HepG2 (cell line): ENCODE measurements at regions not wholly inside any gene's neighbourhood (a gene's known extent, or its start where the extent isn't known, plus 50 kb on each side); places are given as distances from the start of the nearest gene placed in this dataset.

Experiments
- ATAC-seq: fragments of 200-7000 bp; cut with Tn5 transposase; 3 replicates; pipeline ENCODE4 v1.9.1; 2020; ENCODE audit warnings: mild to moderate bottlenecking, moderate library complexity
- BruUV-seq: library from RNA; stranded (reverse); fragments of 400-500 nt; replicated peaks from 2 replicates; lab custom pipeline; 2021; lab: Mats Ljungman, UMichigan
- CTCF ChIA-PET: fragments of 300-600 bp; formaldehyde crosslinking; extraction: SDS; loops from one replicate; lab custom pipeline; 2021; ENCODE audit warnings: low total read pairs, inconsistent platforms, low intra/inter-chr PET ratio; lab: Yijun Ruan, JAX
- POLR2A ChIA-PET: fragments of 350-600 bp; sonication (Branson Sonifier 250); formaldehyde crosslinking; loops from one replicate; lab custom pipeline; 2020; ENCODE audit warnings: antibody characterized with exemption, inconsistent platforms; lab: Yijun Ruan, JAX
- DNase-seq: peaks from one replicate; pipeline ENCODE4 v3.0.0-alpha.2; 2015; ENCODE audit warnings: low spot score
- FAIRE-seq: peaks from 3 replicates; lab custom pipeline; 2011; peaks lifted over from hg19 to GRCh38; lab: Jason Lieb, UNC
- H2AFZ ChIP-seq: one replicate; pipeline ENCODE4 v1.6.1; 2011; ENCODE audit warnings: low read length, inconsistent platforms
- H3K27ac ChIP-seq: fragments of 300-600 bp; 3 replicates; pipeline ENCODE4 v1.8.0; 2011; ENCODE audit warnings: mixed run types, mild to moderate bottlenecking, mixed read lengths, low read length, inconsistent platforms; ENCODE audit not compliant: insufficient read depth; ENCODE audit errors: extremely low read length
- H3K27me3 ChIP-seq, 2 experiments: fragments of 200-600 bp in 1 of 2; 2 replicates in 1 of 2; 3 replicates in 1 of 2; pipeline versions ENCODE4 v1.6.0 to v1.8.0; 2011; ENCODE audit warnings: low read length in 2 of 2, mild to moderate bottlenecking in 2 of 2, moderate library complexity in 2 of 2, inconsistent platforms in 1 of 2; ENCODE audit not compliant: insufficient read depth in 2 of 2, control insufficient read depth in 1 of 2
- H3K36me3 ChIP-seq, 2 experiments: fragments of 200-600 bp in 1 of 2; replicated peaks in 1 of 2; 2 replicates in 1 of 2; 3 replicates in 1 of 2; pipeline versions ENCODE4 v1.5.1 to v1.8.0; 2011; ENCODE audit warnings: low read length in 2 of 2, inconsistent platforms in 1 of 2; ENCODE audit not compliant: insufficient read depth in 2 of 2, control insufficient read depth in 1 of 2
- H3K4me1 ChIP-seq: 2 replicates; pipeline ENCODE4 v1.5.1; 2012; ENCODE audit warnings: low read length, inconsistent platforms; ENCODE audit not compliant: insufficient read depth
- H3K4me2 ChIP-seq: 2 replicates; pipeline ENCODE4 v1.6.0; 2011; ENCODE audit warnings: low read depth, low read length, inconsistent platforms
- H3K4me3 ChIP-seq, 3 experiments: fragments of 200-600 bp in 1 of 3; sonication (generic), shearing (Covaris generic) in 1 of 3; replicated peaks in 1 of 3; 2 replicates each; pipeline ENCODE4 v1.5.1; 2011 to 2016; ENCODE audit warnings: low read length in 3 of 3, inconsistent platforms in 2 of 3, low read depth in 2 of 3, mild to moderate bottlenecking in 2 of 3, control low read depth in 1 of 3, mixed read lengths in 1 of 3; ENCODE audit not compliant: insufficient read depth in 1 of 3
- H3K79me2 ChIP-seq: one replicate; pipeline ENCODE4 v1.6.1; 2011; ENCODE audit warnings: low read length, inconsistent platforms; ENCODE audit not compliant: insufficient read depth
- H3K9ac ChIP-seq: 2 replicates; pipeline ENCODE4 v1.6.0; 2011; ENCODE audit warnings: mild to moderate bottlenecking, low read depth, low read length, inconsistent platforms; ENCODE audit not compliant: insufficient read depth
- H3K9me3 ChIP-seq: 2 replicates; pipeline ENCODE4 v1.5.1; 2012; ENCODE audit warnings: mild to moderate bottlenecking, low read length
- H4K20me1 ChIP-seq: 2 replicates; pipeline ENCODE4 v1.6.0; 2011; ENCODE audit warnings: inconsistent platforms, mild to moderate bottlenecking, low read length, moderate library complexity; ENCODE audit not compliant: insufficient read depth
- ARHGAP35 ChIP-seq: sonication (generic); formaldehyde crosslinking; IDR thresholded peaks from 2 replicates; pipeline ENCODE4 v1.9.0; 2022; ENCODE audit warnings: mild to moderate bottlenecking, inconsistent platforms, moderate library complexity, missing genetic modification reagents, borderline replicate concordance
- CHD2 ChIP-seq: IDR thresholded peaks from 2 replicates; pipeline ENCODE4 v1.6.1; 2011; ENCODE audit warnings: low read depth, low read length, improper control_type of control experiment
- ESRRA ChIP-seq: sonication (generic); formaldehyde crosslinking; IDR thresholded peaks from 2 replicates; pipeline ENCODE4 v1.5.1; 2020; ENCODE audit warnings: mild to moderate bottlenecking, low read depth, missing genetic modification reagents
- MAFG ChIP-seq: sonication (generic); formaldehyde crosslinking; IDR thresholded peaks from 2 replicates; pipeline ENCODE4 v1.5.1; 2020; ENCODE audit warnings: mild to moderate bottlenecking, missing genetic modification reagents
- MAZ ChIP-seq, 2 experiments: sonication (generic) in 1 of 2; formaldehyde crosslinking in 1 of 2; IDR thresholded peaks; 2 replicates each; pipeline versions ENCODE4 v1.5.0 to v1.6.1; 2012 to 2020; ENCODE audit warnings: low read depth in 2 of 2, mild to moderate bottlenecking in 2 of 2, borderline replicate concordance in 1 of 2, improper control_type of control experiment in 1 of 2, low read length in 1 of 2, missing genetic modification reagents in 1 of 2, moderate library complexity in 1 of 2
- ONECUT2 ChIP-seq: sonication (generic); formaldehyde crosslinking; IDR thresholded peaks from 2 replicates; pipeline ENCODE4 v1.4.0; 2020; ENCODE audit warnings: missing genetic modification reagents
- SRSF1 ChIP-seq: fragments of 200-400 bp; formaldehyde crosslinking; optimal IDR thresholded peaks from 2 replicates; pipeline ENCODE3; 2017; ENCODE audit warnings: mild to moderate bottlenecking, low read depth, low read length, moderate library complexity
- SYNCRIP ChIP-seq: fragments of 200-400 bp; formaldehyde crosslinking; IDR thresholded peaks from 2 replicates; pipeline ENCODE4 v1.6.1; 2018; ENCODE audit warnings: mild to moderate bottlenecking, low read depth, low read length; ENCODE audit not compliant: insufficient read depth
- ZBTB20 ChIP-seq: sonication (generic); formaldehyde crosslinking; IDR thresholded peaks from 2 replicates; pipeline ENCODE4 v1.8.1; 2023; ENCODE audit warnings: missing genetic modification reagents, low read depth, mild to moderate bottlenecking, borderline replicate concordance
- ZNF207 ChIP-seq: fragments of 450-650 bp; IDR thresholded peaks from 2 replicates; pipeline ENCODE4 v1.6.1; 2016; ENCODE audit warnings: antibody characterized with exemption, borderline replicate concordance
- ZNF33B ChIP-seq: sonication (generic); formaldehyde crosslinking; IDR thresholded peaks from 2 replicates; pipeline ENCODE4 v1.5.1; 2020; ENCODE audit warnings: mild to moderate bottlenecking, missing genetic modification reagents
- ZNF530 ChIP-seq: sonication (generic); formaldehyde crosslinking; IDR thresholded peaks from 2 replicates; pipeline ENCODE4 v1.5.0; 2020; ENCODE audit warnings: low read depth, mild to moderate bottlenecking, missing genetic modification reagents
- WGBS: methylation state at CpG from one replicate; pipeline ENCODE4 v1.1.6; 2017; ENCODE audit warnings: low lambda C conversion rate; 5-methylcytosine and 5-hydroxymethylcytosine counted together
- in situ Hi-C: cut with HindIII; loops from 2 replicates; pipeline ENCODE4 v1.10.0; 2017; ENCODE audit warnings: low pct_unique_long_range_greater_than_20kb; ENCODE audit not compliant: extremely low pct_ligation_motif_present
- intact Hi-C: fragments of 100-400 bp; cut with micrococcal nuclease; formaldehyde crosslinking; loops from one replicate; pipeline ENCODE4 v1.10.0; 2022; ENCODE audit not compliant: unreplicated experiment
- TF ChIP-seq, protein P1 (sequence below): sonication (generic); formaldehyde crosslinking; IDR thresholded peaks from 2 replicates; pipeline ENCODE4 v1.5.1; 2020; ENCODE audit warnings: missing genetic modification reagents, mild to moderate bottlenecking, borderline replicate concordance
- TF ChIP-seq, protein P2 (sequence below): IDR thresholded peaks from 2 replicates; pipeline ENCODE4 v1.6.1; 2016; ENCODE audit warnings: low read depth, control low read depth
- TF ChIP-seq, protein P3 (sequence below): sonication (generic); formaldehyde crosslinking; IDR thresholded peaks from 2 replicates; pipeline ENCODE4 v1.4.0; 2020; ENCODE audit warnings: mild to moderate bottlenecking, missing genetic modification reagents
- TF ChIP-seq, protein P4 (sequence below): sonication (generic); formaldehyde crosslinking; IDR thresholded peaks from 2 replicates; pipeline ENCODE4 v1.4.0; 2020; ENCODE audit warnings: missing genetic modification reagents
- TF ChIP-seq, protein P5 (sequence below): sonication (generic); formaldehyde crosslinking; IDR thresholded peaks from 2 replicates; pipeline ENCODE4 v1.4.0; 2020; ENCODE audit warnings: mild to moderate bottlenecking, missing genetic modification reagents

DNA sequence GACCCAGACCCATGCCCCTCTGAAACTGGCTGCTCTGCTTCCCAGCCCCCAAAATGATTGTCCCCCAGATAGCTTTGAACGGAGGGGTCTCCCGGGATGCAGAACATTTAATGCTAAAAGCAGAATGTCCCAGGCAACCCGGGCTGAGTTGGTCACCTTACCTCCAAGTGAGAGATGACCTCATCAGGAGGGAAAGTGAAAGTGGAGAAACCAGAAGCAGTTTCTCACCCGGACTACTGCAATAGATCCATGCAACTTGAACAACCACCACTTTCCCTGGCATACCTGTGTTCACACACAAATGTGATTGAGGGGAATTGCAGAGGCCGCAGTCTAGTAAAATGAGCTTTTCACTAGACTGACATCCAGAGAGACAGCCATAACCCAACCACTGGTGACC is 75.3 kb upstream of the NPAS2 start:
- H3K4me2 ChIP-seq, result peak overlapping the region; percentile 75
- ChIA-PET CTCF (no interaction called here), POLR2A (interaction anchor here (0.8 to 1.9 kb wide), 3 partner anchors 23 to 77 kb away, joined by 3 to 9 read pairs (median 3); no protein-coding TSS in a partner anchor)
- FAIRE-seq (no peak), ATAC-seq (peak; percentile 62), DNase-seq (peak; percentile 47)
- H3K27me3 ChIP-seq, result peaks cover 0 to 10% of the 10 kb centered on the region in 2 experiments; a peak in 3 of 5 replicates
- H2AFZ ChIP-seq, result peak overlapping the region; percentile 98
- H3K4me3 ChIP-seq, result peak overlapping the region; percentile 32 to 56 (median 40)
- no peaks in the 10 kb centered on the region for H3K79me2 ChIP-seq
- in situ Hi-C loops, result no loop called here
- no TSS peak for BruUV-seq
- H3K4me1 ChIP-seq, result peaks cover 48% of the 10 kb centered on the region
- intact Hi-C loops, result loop anchor here (2.0 kb wide), 1 partner anchor 70 kb away; no protein-coding TSS in a partner anchor
- H3K36me3 ChIP-seq, result no peaks in the 10 kb centered on the region
- H3K9me3 ChIP-seq, result no peaks in the 10 kb centered on the region
- H4K20me1 ChIP-seq, result no peaks in the 10 kb centered on the region
- WGBS, result 21% methylated on average over 5 of the region's 5 CpGs
- H3K27ac ChIP-seq, result no peak overlapping the region
- peak overlapping the region; percentile 40 for H3K9ac ChIP-seq
- no peak for TF ChIP-seq SRSF1
- TF ChIP-seq ZNF33B, result no peak
- TF ChIP-seq ARHGAP35, result no peak
- TF ChIP-seq, protein P1, sequence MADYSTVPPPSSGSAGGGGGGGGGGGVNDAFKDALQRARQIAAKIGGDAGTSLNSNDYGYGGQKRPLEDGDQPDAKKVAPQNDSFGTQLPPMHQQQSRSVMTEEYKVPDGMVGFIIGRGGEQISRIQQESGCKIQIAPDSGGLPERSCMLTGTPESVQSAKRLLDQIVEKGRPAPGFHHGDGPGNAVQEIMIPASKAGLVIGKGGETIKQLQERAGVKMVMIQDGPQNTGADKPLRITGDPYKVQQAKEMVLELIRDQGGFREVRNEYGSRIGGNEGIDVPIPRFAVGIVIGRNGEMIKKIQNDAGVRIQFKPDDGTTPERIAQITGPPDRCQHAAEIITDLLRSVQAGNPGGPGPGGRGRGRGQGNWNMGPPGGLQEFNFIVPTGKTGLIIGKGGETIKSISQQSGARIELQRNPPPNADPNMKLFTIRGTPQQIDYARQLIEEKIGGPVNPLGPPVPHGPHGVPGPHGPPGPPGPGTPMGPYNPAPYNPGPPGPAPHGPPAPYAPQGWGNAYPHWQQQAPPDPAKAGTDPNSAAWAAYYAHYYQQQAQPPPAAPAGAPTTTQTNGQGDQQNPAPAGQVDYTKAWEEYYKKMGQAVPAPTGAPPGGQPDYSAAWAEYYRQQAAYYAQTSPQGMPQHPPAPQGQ (CRISPR knock-in tag), result no peak
- TF ChIP-seq, protein P2, sequence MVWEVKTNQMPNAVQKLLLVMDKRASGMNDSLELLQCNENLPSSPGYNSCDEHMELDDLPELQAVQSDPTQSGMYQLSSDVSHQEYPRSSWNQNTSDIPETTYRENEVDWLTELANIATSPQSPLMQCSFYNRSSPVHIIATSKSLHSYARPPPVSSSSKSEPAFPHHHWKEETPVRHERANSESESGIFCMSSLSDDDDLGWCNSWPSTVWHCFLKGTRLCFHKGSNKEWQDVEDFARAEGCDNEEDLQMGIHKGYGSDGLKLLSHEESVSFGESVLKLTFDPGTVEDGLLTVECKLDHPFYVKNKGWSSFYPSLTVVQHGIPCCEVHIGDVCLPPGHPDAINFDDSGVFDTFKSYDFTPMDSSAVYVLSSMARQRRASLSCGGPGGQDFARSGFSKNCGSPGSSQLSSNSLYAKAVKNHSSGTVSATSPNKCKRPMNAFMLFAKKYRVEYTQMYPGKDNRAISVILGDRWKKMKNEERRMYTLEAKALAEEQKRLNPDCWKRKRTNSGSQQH (CRISPR knock-in tag), result no peak
- no peak for TF ChIP-seq ZNF530
- TF ChIP-seq SYNCRIP, result no peak
- no peak for TF ChIP-seq ZNF207
- TF ChIP-seq, protein P3, sequence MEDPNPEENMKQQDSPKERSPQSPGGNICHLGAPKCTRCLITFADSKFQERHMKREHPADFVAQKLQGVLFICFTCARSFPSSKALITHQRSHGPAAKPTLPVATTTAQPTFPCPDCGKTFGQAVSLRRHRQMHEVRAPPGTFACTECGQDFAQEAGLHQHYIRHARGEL (CRISPR knock-in tag), result no peak
- TF ChIP-seq ZBTB20, result no peak
- no peak for TF ChIP-seq MAFG (CRISPR knock-in tag)
- TF ChIP-seq MAZ (IDR thresholded peaks at IDR 0.05; ENCODE audit: borderline replicate concordance, low read depth, low read length), result no peak
- TF ChIP-seq MAZ (CRISPR knock-in tag; IDR thresholded peaks at IDR 0.05; ENCODE audit: low read depth), result no peak
- TF ChIP-seq ESRRA (CRISPR knock-in tag), result no peak
- TF ChIP-seq, protein P4, sequence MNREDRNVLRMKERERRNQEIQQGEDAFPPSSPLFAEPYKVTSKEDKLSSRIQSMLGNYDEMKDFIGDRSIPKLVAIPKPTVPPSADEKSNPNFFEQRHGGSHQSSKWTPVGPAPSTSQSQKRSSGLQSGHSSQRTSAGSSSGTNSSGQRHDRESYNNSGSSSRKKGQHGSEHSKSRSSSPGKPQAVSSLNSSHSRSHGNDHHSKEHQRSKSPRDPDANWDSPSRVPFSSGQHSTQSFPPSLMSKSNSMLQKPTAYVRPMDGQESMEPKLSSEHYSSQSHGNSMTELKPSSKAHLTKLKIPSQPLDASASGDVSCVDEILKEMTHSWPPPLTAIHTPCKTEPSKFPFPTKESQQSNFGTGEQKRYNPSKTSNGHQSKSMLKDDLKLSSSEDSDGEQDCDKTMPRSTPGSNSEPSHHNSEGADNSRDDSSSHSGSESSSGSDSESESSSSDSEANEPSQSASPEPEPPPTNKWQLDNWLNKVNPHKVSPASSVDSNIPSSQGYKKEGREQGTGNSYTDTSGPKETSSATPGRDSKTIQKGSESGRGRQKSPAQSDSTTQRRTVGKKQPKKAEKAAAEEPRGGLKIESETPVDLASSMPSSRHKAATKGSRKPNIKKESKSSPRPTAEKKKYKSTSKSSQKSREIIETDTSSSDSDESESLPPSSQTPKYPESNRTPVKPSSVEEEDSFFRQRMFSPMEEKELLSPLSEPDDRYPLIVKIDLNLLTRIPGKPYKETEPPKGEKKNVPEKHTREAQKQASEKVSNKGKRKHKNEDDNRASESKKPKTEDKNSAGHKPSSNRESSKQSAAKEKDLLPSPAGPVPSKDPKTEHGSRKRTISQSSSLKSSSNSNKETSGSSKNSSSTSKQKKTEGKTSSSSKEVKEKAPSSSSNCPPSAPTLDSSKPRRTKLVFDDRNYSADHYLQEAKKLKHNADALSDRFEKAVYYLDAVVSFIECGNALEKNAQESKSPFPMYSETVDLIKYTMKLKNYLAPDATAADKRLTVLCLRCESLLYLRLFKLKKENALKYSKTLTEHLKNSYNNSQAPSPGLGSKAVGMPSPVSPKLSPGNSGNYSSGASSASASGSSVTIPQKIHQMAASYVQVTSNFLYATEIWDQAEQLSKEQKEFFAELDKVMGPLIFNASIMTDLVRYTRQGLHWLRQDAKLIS (CRISPR knock-in tag), result no peak
- TF ChIP-seq, protein P5, sequence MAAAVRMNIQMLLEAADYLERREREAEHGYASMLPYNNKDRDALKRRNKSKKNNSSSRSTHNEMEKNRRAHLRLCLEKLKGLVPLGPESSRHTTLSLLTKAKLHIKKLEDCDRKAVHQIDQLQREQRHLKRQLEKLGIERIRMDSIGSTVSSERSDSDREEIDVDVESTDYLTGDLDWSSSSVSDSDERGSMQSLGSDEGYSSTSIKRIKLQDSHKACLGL (CRISPR knock-in tag), result no peak
- TF ChIP-seq CHD2, result no peak
- TF ChIP-seq ONECUT2, result no peak
